Stomach smooth muscle (tissue), 2 donors: ENCODE measurements at regions not wholly inside any gene's neighbourhood (a gene's known extent, or its start where the extent isn't known, plus 50 kb on each side); places are given as distances from the start of the nearest gene placed in this dataset.
"Not testable (repeated sequence)": the region's sequence is repeated elsewhere in the genome, so short reads cannot be mapped to it uniquely, and the experiment has no call there.

Experiments used
- H3K27ac ChIP-seq: one replicate; pipeline ENCODE4 v1.7.0; 2013; ENCODE audit warnings: mild to moderate bottlenecking, low read length, inconsistent platforms
- H3K27me3 ChIP-seq, 2 donors: one replicate each; pipeline ENCODE4 v1.7.0; 2013; ENCODE audit warnings: low read length in 2 of 2; ENCODE audit not compliant: insufficient read depth in 2 of 2, control insufficient read depth in 1 of 2
- H3K36me3 ChIP-seq, 2 donors: one replicate each; pipeline ENCODE4 v1.7.0; 2013; ENCODE audit warnings: low read length in 2 of 2; ENCODE audit not compliant: control insufficient read depth in 2 of 2, insufficient read depth in 2 of 2
- H3K4me1 ChIP-seq: one replicate; pipeline ENCODE4 v1.7.0; 2013; ENCODE audit warnings: low read length; ENCODE audit not compliant: control insufficient read depth, insufficient read depth
- H3K4me3 ChIP-seq, 2 donors: one replicate each; pipeline ENCODE4 v1.7.0; 2013; ENCODE audit warnings: low read length in 2 of 2
- H3K9ac ChIP-seq, 2 donors: one replicate each; pipeline ENCODE4 v1.7.0; 2013; ENCODE audit warnings: low read length in 2 of 2, mild to moderate bottlenecking in 1 of 2
- H3K9me3 ChIP-seq, 2 donors: one replicate each; pipeline ENCODE4 v1.7.0; 2013; ENCODE audit warnings: low read length in 2 of 2; ENCODE audit not compliant: control insufficient read depth in 2 of 2
- donor health status: healthy.
- donor health status: Pancreatic carcinoma.

DNA sequence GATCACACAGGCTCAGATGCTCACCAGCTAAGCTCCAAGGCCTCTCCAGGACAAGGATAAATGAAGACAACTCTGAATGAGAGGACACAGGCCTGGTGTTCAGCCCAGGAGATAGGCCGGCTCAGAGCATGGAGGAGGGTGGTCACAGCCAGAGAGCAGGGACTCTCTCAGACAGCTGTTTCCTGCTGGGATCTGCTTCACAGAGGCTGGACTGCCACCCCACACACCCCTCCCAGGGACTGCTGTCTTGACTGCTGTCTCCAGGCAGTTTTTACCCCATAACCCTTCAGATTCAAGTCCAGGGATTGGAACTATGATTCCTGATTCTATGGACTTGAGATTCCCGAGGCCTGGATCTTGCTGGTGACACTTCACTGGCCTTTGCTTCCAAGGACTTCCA is 89.0 kb downstream of the SMIM20 start:
- no peak overlapping the region for H3K27ac ChIP-seq
- no peaks in the 10 kb centered on the region for H3K9me3 ChIP-seq
- no peak overlapping the region for H3K4me3 ChIP-seq
- no peaks in the 10 kb centered on the region for H3K4me1 ChIP-seq
- no peaks in the 10 kb centered on the region for H3K27me3 ChIP-seq
- H3K9ac ChIP-seq, result no peak overlapping the region
- no peaks in the 10 kb centered on the region for H3K36me3 ChIP-seq

DNA sequence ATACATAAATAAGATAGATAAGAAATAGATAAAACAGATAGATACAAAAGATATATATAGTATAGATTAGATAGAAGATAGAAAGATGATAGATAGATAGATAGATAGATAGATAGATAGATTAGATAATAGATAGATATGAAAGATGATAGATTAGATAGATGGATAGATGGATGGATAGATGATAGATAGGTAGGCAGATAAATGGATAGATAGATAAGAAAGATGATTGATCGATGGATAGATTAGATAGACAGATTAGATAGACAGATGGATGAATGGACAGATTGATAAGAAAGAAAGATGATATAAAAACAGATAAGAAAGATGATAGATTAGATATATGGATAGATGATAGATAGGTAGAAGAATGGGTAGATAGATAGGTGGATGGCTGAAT is 90.3 kb downstream of the SMIM20 start:
- H3K9ac ChIP-seq, result no peak overlapping the region
- no peak overlapping the region for H3K4me3 ChIP-seq
- H3K9me3 ChIP-seq, result no peaks in the 10 kb centered on the region
- H3K36me3 ChIP-seq, result no peaks in the 10 kb centered on the region
- no peaks in the 10 kb centered on the region for H3K4me1 ChIP-seq
- no peak overlapping the region for H3K27ac ChIP-seq
- H3K27me3 ChIP-seq, result no peaks in the 10 kb centered on the region

DNA sequence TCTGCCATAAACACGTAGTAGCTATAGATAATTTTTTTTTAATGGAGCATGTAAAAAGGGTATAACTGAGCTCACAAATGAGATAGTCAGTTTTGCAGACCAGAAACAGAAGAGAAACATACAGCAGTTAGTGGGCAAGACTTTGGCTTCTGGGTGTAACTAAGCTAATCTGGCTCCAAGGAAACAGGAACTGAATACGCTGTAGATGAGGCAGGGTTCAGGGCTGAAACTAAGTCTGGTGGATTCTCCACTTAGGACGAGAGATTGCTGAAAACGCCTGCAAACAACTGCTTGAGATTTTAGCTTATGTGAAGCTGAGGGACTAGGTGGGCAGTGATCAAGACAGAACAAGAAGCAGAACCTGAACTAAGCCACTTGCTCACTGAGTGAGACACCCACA is 91.7 kb downstream of the SMIM20 start:
- peaks cover 0 to 3% of the 10 kb centered on the region in 2 donors for H3K9me3 ChIP-seq
- no peaks in the 10 kb centered on the region for H3K27me3 ChIP-seq
- H3K4me1 ChIP-seq, result no peaks in the 10 kb centered on the region
- H3K4me3 ChIP-seq, result no peak overlapping the region
- no peak overlapping the region for H3K27ac ChIP-seq
- H3K36me3 ChIP-seq, result no peaks in the 10 kb centered on the region
- H3K9ac ChIP-seq, result no peak overlapping the region

DNA sequence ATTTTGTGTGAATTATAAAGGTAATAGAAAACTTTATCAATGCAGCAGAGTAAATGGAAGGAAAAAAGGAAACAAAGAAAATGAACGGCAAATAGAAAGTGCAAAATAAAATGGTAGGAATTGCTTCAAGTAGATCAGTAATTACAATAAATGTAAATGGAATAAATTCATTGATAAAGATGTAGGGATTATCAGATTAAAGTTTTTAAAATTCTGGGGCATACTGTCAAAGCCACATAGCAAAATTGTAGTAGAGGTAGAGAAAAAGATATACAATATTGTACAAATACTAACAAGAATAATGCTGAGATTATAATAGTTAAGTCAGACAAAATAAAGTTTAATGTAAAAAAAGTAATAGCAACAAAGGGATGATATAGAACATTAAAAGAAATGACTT is 94.7 kb downstream of the SMIM20 start:
- H3K27ac ChIP-seq, result no peak overlapping the region
- H3K9ac ChIP-seq, result no peak overlapping the region
- peaks cover 0 to 3% of the 10 kb centered on the region in 2 donors for H3K9me3 ChIP-seq
- no peaks in the 10 kb centered on the region for H3K36me3 ChIP-seq
- no peak overlapping the region for H3K4me3 ChIP-seq
- no peaks in the 10 kb centered on the region for H3K27me3 ChIP-seq
- H3K4me1 ChIP-seq, result no peaks in the 10 kb centered on the region

DNA sequence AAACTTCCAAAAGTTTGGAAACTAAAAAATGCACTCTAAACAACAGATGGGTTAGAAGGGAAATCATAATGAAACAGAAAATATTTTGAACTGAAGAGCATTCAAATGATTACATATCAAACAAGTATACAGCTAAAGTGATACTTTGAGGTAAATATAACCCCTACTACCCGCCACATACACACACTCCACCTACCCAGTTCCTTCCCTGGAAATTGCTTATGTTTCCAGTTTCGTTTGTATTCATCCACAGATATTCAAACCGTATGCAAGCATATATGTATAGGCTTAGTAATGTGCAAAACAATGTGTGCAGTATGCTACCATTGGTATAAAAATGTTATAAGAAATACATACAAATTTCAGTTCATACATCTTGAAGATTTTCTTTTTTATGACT is 95.5 kb downstream of the SMIM20 start:
- H3K4me3 ChIP-seq, result no peak overlapping the region
- H3K9ac ChIP-seq, result no peak overlapping the region
- H3K27me3 ChIP-seq, result no peaks in the 10 kb centered on the region
- H3K9me3 ChIP-seq, result peaks cover 0 to 3% of the 10 kb centered on the region in 2 donors
- no peaks in the 10 kb centered on the region for H3K4me1 ChIP-seq
- no peak overlapping the region for H3K27ac ChIP-seq
- H3K36me3 ChIP-seq, result no peaks in the 10 kb centered on the region

DNA sequence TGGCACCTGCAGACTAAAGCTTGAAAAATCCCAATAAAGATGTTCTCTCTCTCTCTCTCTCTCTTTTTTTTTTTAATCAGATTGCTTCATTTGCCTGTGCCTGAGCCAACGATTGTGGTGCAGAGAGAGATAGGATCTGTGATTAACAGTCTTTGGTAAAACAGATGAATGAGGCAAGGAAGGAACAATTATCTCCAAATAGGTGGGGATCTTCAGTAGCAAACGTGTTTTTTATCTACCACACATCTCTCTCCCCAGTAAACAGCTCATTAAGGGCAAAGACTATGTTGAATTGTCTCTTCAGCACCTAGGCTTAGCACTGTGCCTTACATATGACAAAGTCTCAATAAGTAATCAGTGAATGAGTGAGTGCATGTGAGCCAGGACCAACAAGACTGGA is 96.3 kb downstream of the SMIM20 start:
- peaks cover 3% of the 10 kb centered on the region for H3K4me1 ChIP-seq
- H3K27ac ChIP-seq, result no peak overlapping the region
- H3K27me3 ChIP-seq, result no peaks in the 10 kb centered on the region
- no peak overlapping the region for H3K9ac ChIP-seq
- peaks cover 0 to 3% of the 10 kb centered on the region in 2 donors for H3K9me3 ChIP-seq
- H3K36me3 ChIP-seq, result no peaks in the 10 kb centered on the region
- no peak overlapping the region for H3K4me3 ChIP-seq

DNA sequence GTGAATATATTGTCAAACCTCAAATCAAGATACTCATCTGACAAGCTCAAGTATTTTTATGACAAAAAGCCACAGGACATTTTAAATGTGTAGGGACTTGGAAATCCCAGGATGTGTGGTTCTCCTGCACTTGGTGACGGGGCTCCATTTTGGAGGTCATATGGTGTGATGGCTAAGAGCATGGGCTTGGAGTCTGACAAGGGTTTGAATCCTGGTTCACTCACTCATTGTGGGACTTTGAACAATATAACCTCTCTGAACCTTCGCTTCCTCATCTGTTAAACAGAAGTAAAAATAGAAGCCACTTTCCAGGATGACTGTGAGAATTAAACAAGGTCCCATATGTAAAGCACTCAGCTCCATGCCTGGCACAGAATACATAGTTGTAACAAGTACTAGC is 99.6 kb downstream of the SMIM20 start:
- no peak overlapping the region for H3K9ac ChIP-seq
- H3K9me3 ChIP-seq, result peaks cover 0 to 3% of the 10 kb centered on the region in 2 donors

DNA sequence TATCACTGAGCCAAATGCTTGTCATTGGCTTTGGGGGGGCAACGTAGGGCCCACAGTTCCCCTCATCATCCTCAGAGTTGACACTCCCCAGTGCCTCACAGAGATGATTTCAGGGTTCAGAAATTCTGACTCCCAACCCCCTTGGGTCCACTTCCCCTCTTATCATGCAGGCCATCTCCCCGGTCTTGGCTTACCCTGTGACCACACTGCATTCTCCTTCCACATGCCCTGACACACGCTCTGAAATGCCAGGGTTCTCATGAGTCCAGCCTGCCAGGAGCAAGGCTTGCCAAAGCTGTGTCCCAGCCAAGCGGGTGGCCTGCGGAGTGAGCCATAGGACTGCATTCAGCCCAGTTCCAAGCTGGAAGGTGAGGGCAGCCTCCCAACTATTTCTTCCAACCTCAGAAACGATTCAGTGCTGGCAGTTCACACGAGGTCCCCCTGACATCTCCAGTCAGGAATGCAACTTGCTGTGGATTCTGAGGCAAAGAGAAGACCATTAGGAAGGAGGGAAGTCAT is 101.2 kb downstream of the SMIM20 start:
- H3K9me3 ChIP-seq, result no peaks in the 10 kb centered on the region
- H3K4me3 ChIP-seq, result no peak overlapping the region
- no peak overlapping the region for H3K27ac ChIP-seq
- H3K9ac ChIP-seq, result no peak overlapping the region
- H3K36me3 ChIP-seq, result no peaks in the 10 kb centered on the region
- peaks cover 5% of the 10 kb centered on the region for H3K4me1 ChIP-seq
- H3K27me3 ChIP-seq, result no peaks in the 10 kb centered on the region

More for the DNA sequence above, 99.6 kb downstream of the SMIM20 start:
- Histone ChIP-seq H3K4me1 (peaks cover 5% of the 10 kb centered on the region), H3K4me3 (no peak overlapping the region), H3K27me3 (no peaks in the 10 kb centered on the region), H3K36me3 (no peaks in the 10 kb centered on the region), H3K27ac (no peak overlapping the region)

DNA sequence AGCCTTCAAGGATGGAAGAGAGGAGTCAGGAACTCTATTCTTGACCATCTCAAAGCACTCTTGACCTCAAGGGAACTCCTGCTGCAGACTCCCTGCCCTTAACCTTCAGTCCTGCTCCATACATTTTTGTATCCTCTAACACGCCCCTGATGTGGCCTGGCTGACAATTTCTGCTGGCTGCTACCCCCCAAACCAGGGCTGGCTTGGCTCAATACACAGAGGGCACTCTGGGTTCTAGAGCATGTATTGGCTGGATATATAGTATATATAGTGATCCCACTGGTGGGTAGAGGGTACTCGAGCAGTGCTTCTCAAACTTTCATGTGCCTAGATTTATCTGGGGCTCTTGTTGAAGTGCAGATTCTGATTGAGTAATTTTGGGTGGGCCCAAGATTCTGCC is 101.9 kb downstream of the SMIM20 start:
- no peak overlapping the region for H3K27ac ChIP-seq
- no peaks in the 10 kb centered on the region for H3K9me3 ChIP-seq
- H3K4me3 ChIP-seq, result no peak overlapping the region

DNA sequence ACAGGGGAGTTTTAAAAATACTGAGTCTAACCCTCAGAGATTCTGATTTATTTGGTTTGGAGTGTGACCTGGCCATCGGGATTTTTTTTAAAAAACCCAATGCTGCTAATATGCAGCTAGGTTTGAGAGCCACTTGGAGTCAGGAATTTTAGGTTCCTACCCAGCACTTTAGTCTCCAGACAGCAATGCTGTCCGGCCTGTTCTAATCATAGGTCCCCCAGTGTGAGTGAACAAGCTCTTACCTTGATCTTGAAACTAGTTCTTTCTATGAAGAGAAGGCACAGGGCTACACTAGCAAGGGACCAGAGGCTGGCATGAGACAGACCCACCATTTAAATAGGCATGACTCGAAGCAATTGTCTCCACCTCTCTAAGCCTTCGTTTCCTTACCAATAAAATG is 103.5 kb downstream of the SMIM20 start:
- H3K27me3 ChIP-seq, result no peaks in the 10 kb centered on the region
- H3K4me1 ChIP-seq, result peaks cover 5% of the 10 kb centered on the region
- H3K4me3 ChIP-seq, result no peak overlapping the region
- no peak overlapping the region for H3K27ac ChIP-seq
- no peaks in the 10 kb centered on the region for H3K36me3 ChIP-seq
- H3K9ac ChIP-seq, result no peak overlapping the region
- H3K9me3 ChIP-seq, result no peaks in the 10 kb centered on the region

More for the DNA sequence above, 101.9 kb downstream of the SMIM20 start:
- no peak overlapping the region for H3K9ac ChIP-seq
- H3K36me3 ChIP-seq, result no peaks in the 10 kb centered on the region
- peaks cover 5% of the 10 kb centered on the region for H3K4me1 ChIP-seq
- H3K27me3 ChIP-seq, result no peaks in the 10 kb centered on the region

DNA sequence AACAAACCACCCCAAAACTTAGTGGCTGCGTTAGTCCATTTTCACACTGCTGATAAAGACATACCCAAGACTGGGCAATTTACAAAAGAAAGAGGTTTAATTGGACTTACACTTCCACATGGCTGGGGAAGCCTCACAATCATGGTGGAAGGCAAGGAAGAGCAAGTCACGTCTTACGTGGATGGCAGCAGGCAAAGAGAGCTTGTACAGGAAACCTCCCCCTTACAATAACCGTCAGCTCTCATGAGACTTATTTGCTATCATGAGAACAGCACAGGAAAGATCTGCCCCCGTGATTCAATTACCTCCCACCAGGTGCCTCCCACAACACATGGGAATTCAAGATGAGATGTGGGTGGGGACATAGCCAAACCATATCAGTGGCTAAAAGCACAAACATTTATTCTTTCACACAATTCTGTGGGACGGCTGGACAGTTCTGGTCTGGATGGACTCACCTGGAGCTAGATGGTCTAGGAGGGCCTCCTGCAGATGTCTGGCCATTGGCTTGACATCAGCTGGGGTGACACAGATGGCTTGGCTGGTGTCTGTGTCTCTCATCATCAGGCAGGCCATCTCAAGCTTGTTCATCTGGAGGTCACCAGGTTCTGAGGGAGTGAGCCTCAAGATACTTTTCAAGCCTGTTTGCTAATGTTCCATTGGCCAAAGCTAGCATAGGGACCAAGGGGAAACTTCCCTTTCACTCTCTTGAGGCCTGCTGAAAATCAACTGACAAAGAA is 104.1 kb downstream of the SMIM20 start:
- H3K27me3 ChIP-seq, H3K4me3 ChIP-seq, H3K9ac ChIP-seq, H3K36me3 ChIP-seq, H3K9me3 ChIP-seq, H3K27ac ChIP-seq: not testable (repeated sequence)
- peaks cover 11% of the 10 kb centered on the region for H3K4me1 ChIP-seq
